Endothelial cell of umbilical vein (primary cell): ENCODE measurements at regions not wholly inside any gene's neighbourhood (a gene's known extent, or its start where the extent isn't known, plus 50 kb on each side); places are given as distances from the start of the nearest gene placed in this dataset.
"Not testable (repeated sequence)": the region's sequence is repeated elsewhere in the genome, so short reads cannot be mapped to it uniquely, and the experiment has no call there.

Source experiments
- BruUV-seq: library from RNA; stranded (reverse); fragments of 400-500 nt; replicated peaks from 2 replicates; lab custom pipeline; 2021; lab: Mats Ljungman, UMichigan
- CTCF ChIA-PET: fragments of 300-600, 350-600 bp; sonication (Branson Sonifier 250); formaldehyde crosslinking; loops from one replicate; lab custom pipeline; 2021; ENCODE audit warnings: antibody characterized with exemption, inconsistent platforms; lab: Charles Lee
- POLR2A ChIA-PET: fragments of 300-600, 350-600 bp; sonication (Branson Sonifier 250); formaldehyde crosslinking; loops from one replicate; lab custom pipeline; 2021; ENCODE audit warnings: antibody characterized with exemption, inconsistent platforms; lab: Charles Lee
- DNase-seq: peaks from one replicate; pipeline ENCODE4 v3.0.0-alpha.2; 2011; ENCODE audit warnings: low read depth, low spot score
- FAIRE-seq: peaks from 2 replicates; lab custom pipeline; 2011; peaks lifted over from hg19 to GRCh38; lab: Jason Lieb, UNC
- H2AFZ ChIP-seq: 2 replicates; pipeline ENCODE4 v1.6.0; 2012; ENCODE audit warnings: low read depth, low read length, control low read depth, inconsistent platforms
- H3K27ac ChIP-seq: 2 replicates; pipeline ENCODE4 v1.5.1; 2011; ENCODE audit warnings: low read depth, mild to moderate bottlenecking, control low read depth, low read length, moderate library complexity; ENCODE audit not compliant: insufficient read depth
- H3K27me3 ChIP-seq, 2 experiments: 2 replicates each; pipeline versions ENCODE4 v1.6.0 to v1.6.1; 2011; ENCODE audit warnings: low read length in 2 of 2, mixed read lengths in 1 of 2; ENCODE audit not compliant: control insufficient read depth in 2 of 2, insufficient read depth in 2 of 2
- H3K36me3 ChIP-seq, 2 experiments: 2 replicates in 1 of 2; 3 replicates in 1 of 2; pipeline ENCODE4 v1.5.1; 2011; ENCODE audit warnings: low read length in 2 of 2, mild to moderate bottlenecking in 1 of 2, moderate library complexity in 1 of 2; ENCODE audit not compliant: control insufficient read depth in 2 of 2, insufficient read depth in 2 of 2; ENCODE audit errors: extremely low read depth in 1 of 2
- H3K4me1 ChIP-seq: 3 replicates; pipeline ENCODE4 v1.5.1; 2011; ENCODE audit warnings: mild to moderate bottlenecking, low read length; ENCODE audit not compliant: control insufficient read depth, insufficient read depth; ENCODE audit errors: extremely low read depth
- H3K4me2 ChIP-seq: 2 replicates; pipeline ENCODE4 v1.6.1; 2011; ENCODE audit warnings: low read length, control low read depth, mixed read lengths; ENCODE audit not compliant: insufficient read depth
- H3K4me3 ChIP-seq, 3 experiments: fragments of 200-600 bp in 1 of 3; sonication (generic), shearing (Covaris generic) in 1 of 3; replicated peaks in 1 of 3; 2 replicates each; pipeline ENCODE4 v1.5.1; 2011 to 2016; ENCODE audit warnings: control low read depth in 3 of 3, low read length in 3 of 3, mild to moderate bottlenecking in 2 of 3, inconsistent platforms in 1 of 3, low read depth in 1 of 3, moderate library complexity in 1 of 3; ENCODE audit not compliant: insufficient read depth in 1 of 3
- H3K79me2 ChIP-seq: 2 replicates; pipeline ENCODE4 v1.6.0; 2012; ENCODE audit warnings: low read length, inconsistent platforms; ENCODE audit not compliant: control insufficient read depth, insufficient read depth
- H3K9ac ChIP-seq: replicated peaks from 2 replicates; pipeline ENCODE3; 2011; ENCODE audit warnings: low read length, control low read depth; ENCODE audit not compliant: insufficient read depth; ENCODE audit errors: extremely low read depth
- H3K9me1 ChIP-seq: replicated peaks from 3 replicates; pipeline ENCODE4 v1.6.0; 2011; ENCODE audit warnings: mild to moderate bottlenecking, low read length; ENCODE audit not compliant: control insufficient read depth, insufficient read depth; ENCODE audit errors: extremely low read depth
- H3K9me3 ChIP-seq: replicated peaks from 2 replicates; pipeline ENCODE4 v1.5.1; 2012; ENCODE audit warnings: low read length, inconsistent platforms; ENCODE audit not compliant: control insufficient read depth, insufficient read depth
- H4K20me1 ChIP-seq: replicated peaks from 2 replicates; pipeline ENCODE3; 2011; ENCODE audit warnings: mild to moderate bottlenecking, low read length; ENCODE audit not compliant: control insufficient read depth, insufficient read depth; ENCODE audit errors: extremely low read depth
- EZH2 ChIP-seq: IDR thresholded peaks from 2 replicates; pipeline ENCODE4 v1.6.1; 2012; ENCODE audit warnings: borderline replicate concordance, low read depth, mild to moderate bottlenecking, moderate library complexity, low read length, inconsistent platforms; ENCODE audit not compliant: severe bottlenecking
- dilution Hi-C: fragments of 300-500 bp; cut with MboI; formaldehyde crosslinking; loops from one replicate; pipeline ENCODE4 v1.15.0; 2019; ENCODE audit warnings: low sequenced_read_pairs; ENCODE audit not compliant: extremely low pct_ligation_motif_present
- intact Hi-C: fragments of 100-400 bp; cut with micrococcal nuclease; formaldehyde crosslinking; loops from one replicate; pipeline ENCODE4 v1.10.0; 2022
- TF ChIP-seq, protein P1 (sequence below), 2 donors: IDR thresholded peaks; 1 replicate in 1 of 2; 2 replicates in 1 of 2; pipeline ENCODE4 v1.5.1; 2011; ENCODE audit warnings: low read length in 2 of 2, mild to moderate bottlenecking in 2 of 2, moderate library complexity in 2 of 2, control low read depth in 1 of 2, inconsistent platforms in 1 of 2, low read depth in 1 of 2; ENCODE audit not compliant: insufficient read depth in 1 of 2; ENCODE audit errors: extremely low read depth in 1 of 2

GRCh38 chr14:28635387-28635786 is 131.2 kb upstream of the FOXG1 start:
- no peak for TF ChIP-seq EZH2
- TF ChIP-seq, protein P1, sequence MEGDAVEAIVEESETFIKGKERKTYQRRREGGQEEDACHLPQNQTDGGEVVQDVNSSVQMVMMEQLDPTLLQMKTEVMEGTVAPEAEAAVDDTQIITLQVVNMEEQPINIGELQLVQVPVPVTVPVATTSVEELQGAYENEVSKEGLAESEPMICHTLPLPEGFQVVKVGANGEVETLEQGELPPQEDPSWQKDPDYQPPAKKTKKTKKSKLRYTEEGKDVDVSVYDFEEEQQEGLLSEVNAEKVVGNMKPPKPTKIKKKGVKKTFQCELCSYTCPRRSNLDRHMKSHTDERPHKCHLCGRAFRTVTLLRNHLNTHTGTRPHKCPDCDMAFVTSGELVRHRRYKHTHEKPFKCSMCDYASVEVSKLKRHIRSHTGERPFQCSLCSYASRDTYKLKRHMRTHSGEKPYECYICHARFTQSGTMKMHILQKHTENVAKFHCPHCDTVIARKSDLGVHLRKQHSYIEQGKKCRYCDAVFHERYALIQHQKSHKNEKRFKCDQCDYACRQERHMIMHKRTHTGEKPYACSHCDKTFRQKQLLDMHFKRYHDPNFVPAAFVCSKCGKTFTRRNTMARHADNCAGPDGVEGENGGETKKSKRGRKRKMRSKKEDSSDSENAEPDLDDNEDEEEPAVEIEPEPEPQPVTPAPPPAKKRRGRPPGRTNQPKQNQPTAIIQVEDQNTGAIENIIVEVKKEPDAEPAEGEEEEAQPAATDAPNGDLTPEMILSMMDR (IDR thresholded peaks at IDR 0.05; ENCODE audit: extremely low read depth in 1 of 2, insufficient read depth in 1 of 2, low read depth in 1 of 2, low read length in 2 of 2), result peak; percentile 18 to 23
- H3K79me2 ChIP-seq, result no peaks in the 10 kb centered on the region
- H2AFZ ChIP-seq, result no peak overlapping the region
- no peaks in the 10 kb centered on the region for H3K9me1 ChIP-seq
- H3K9me3 ChIP-seq, result no peaks in the 10 kb centered on the region
- H3K36me3 ChIP-seq, result no peaks in the 10 kb centered on the region
- intact Hi-C loops (loop anchor here (10.0 kb wide), 1 partner anchor 1651 kb away; no protein-coding TSS in a partner anchor), dilution Hi-C loops (no loop called here)
- H4K20me1 ChIP-seq, result no peaks in the 10 kb centered on the region
- H3K9ac ChIP-seq, result no peak overlapping the region
- no peaks in the 10 kb centered on the region for H3K4me1 ChIP-seq
- CTCF ChIA-PET, result interaction anchor here (0.7 to 0.9 kb wide), 3 partner anchors 11 to 1997 kb away, joined by 3 to 5 read pairs (median 4); no protein-coding TSS in a partner anchor
- DNase-seq (peak; percentile 34), FAIRE-seq (peak; percentile 83)
- no peak overlapping the region for H3K4me3 ChIP-seq
- BruUV-seq, result no TSS peak
- no peak overlapping the region for H3K4me2 ChIP-seq
- no peak overlapping the region for H3K27ac ChIP-seq
- POLR2A ChIA-PET, result no interaction called here
- H3K27me3 ChIP-seq, result no peaks in the 10 kb centered on the region

GRCh38 chr14:28635816-28636215 is 130.8 kb upstream of the FOXG1 start:
- H3K9ac ChIP-seq, H3K9me1 ChIP-seq, H2AFZ ChIP-seq, H3K27ac ChIP-seq, H3K27me3 ChIP-seq, POLR2A ChIA-PET, H3K9me3 ChIP-seq, H3K4me3 ChIP-seq, DNase-seq, H3K36me3 ChIP-seq, dilution Hi-C loops, H3K4me1 ChIP-seq, H4K20me1 ChIP-seq, H3K4me2 ChIP-seq, BruUV-seq, FAIRE-seq, H3K79me2 ChIP-seq: not testable (repeated sequence)
- intact Hi-C loops, result loop anchor here (10.0 kb wide), 1 partner anchor 1651 kb away; no protein-coding TSS in a partner anchor
- CTCF ChIA-PET, result interaction anchor here (0.9 kb wide), 1 partner anchor 1997 kb away, joined by 3 read pairs; no protein-coding TSS in a partner anchor

GRCh38 chr14:28641189-28641588 is 125.4 kb upstream of the FOXG1 start:
- H3K4me3 ChIP-seq, BruUV-seq, H3K9me1 ChIP-seq, POLR2A ChIA-PET, H3K79me2 ChIP-seq, H3K4me2 ChIP-seq, H3K9me3 ChIP-seq, DNase-seq, intact Hi-C loops, H3K9ac ChIP-seq, FAIRE-seq, H2AFZ ChIP-seq, H3K27ac ChIP-seq, H4K20me1 ChIP-seq, H3K4me1 ChIP-seq, CTCF ChIA-PET, H3K36me3 ChIP-seq, H3K27me3 ChIP-seq, dilution Hi-C loops: not testable (repeated sequence)
